ENCODE measurements at regions not wholly inside any gene's neighbourhood (a gene's known extent, or its start where the extent isn't known, plus 50 kb on each side); places are given as distances from the start of the nearest gene placed in this dataset.

DNA sequence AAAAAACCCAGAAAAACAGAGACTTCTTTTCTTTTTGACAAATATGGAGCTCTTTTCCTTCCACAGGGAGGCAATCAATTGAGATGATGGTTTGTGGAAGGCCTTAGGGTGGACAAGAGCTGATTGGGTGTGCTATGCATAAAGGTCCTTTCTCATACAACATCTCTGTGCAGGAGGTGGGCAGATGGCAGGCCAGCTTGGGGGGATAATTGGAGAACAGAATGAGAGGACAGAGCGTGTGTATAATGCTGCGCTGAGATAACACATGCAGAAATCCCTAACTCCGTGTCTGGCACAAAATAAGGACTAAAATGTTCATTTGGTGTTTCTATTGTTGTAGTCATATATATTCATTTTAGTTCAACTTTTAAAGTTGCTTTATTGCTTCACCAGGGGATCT, 159.0 kb upstream of the MEF2C start:
- no peaks in the 10 kb centered on the region for H3K9me3 ChIP-seq (ENCODE audit: control insufficient read depth, insufficient read depth, low read length)
- no peak overlapping the region for H3K27ac ChIP-seq (ENCODE audit: low read depth, low read length)
- ChIA-PET CTCF (interaction anchor here (0.6 to 2.5 kb wide), 2 partner anchors 216 to 313 kb away, joined by 3 to 7 read pairs; no protein-coding TSS in a partner anchor), POLR2A (no interaction called here)
- no peak for DNase-seq (ENCODE audit: low read depth, low spot score)
- TF ChIP-seq, protein P1, sequence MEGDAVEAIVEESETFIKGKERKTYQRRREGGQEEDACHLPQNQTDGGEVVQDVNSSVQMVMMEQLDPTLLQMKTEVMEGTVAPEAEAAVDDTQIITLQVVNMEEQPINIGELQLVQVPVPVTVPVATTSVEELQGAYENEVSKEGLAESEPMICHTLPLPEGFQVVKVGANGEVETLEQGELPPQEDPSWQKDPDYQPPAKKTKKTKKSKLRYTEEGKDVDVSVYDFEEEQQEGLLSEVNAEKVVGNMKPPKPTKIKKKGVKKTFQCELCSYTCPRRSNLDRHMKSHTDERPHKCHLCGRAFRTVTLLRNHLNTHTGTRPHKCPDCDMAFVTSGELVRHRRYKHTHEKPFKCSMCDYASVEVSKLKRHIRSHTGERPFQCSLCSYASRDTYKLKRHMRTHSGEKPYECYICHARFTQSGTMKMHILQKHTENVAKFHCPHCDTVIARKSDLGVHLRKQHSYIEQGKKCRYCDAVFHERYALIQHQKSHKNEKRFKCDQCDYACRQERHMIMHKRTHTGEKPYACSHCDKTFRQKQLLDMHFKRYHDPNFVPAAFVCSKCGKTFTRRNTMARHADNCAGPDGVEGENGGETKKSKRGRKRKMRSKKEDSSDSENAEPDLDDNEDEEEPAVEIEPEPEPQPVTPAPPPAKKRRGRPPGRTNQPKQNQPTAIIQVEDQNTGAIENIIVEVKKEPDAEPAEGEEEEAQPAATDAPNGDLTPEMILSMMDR (IDR thresholded peaks at IDR 0.05; ENCODE audit: low read depth, low read length) = no peak
- no peak overlapping the region for H3K4me3 ChIP-seq (ENCODE audit: low read depth, low read length)
- H3K27me3 ChIP-seq (ENCODE audit: control insufficient read depth, insufficient read depth, low read length) = no peaks in the 10 kb centered on the region

DNA sequence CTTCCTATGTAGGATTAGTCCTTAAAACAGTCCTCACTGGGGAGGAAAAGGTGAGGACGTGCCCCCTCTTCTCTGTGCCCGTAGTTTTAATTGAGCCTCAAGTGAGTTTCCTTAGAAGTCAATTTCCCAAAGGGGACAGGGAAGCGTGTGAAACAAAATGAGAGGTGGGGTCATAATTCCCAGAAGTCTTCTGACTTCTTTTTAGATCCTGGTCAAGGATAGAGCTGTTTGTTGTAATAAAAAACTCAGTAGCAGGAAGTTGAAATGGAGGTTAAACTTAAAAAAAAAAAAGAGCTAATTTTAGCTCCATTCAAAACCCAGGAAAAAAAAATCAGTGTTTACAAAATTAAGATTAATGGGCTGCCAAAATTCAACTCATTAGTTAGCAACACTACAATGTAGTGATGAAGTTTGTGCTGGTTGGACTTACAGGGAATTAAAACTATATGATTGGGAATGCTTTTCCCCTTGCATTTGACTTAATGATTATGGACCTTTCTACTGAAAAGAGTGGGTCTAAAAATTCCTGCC, 158.3 kb upstream of the MEF2C start:
- H3K27me3 ChIP-seq (ENCODE audit: control insufficient read depth, insufficient read depth, low read length) = no peaks in the 10 kb centered on the region
- H3K9me3 ChIP-seq (ENCODE audit: control insufficient read depth, insufficient read depth, low read length) = no peaks in the 10 kb centered on the region
- no peak for DNase-seq (ENCODE audit: low read depth, low spot score)
- ChIA-PET POLR2A (no interaction called here), CTCF (interaction anchor here (2.5 kb wide), 1 partner anchor 312 kb away, joined by 7 read pairs; no protein-coding TSS in a partner anchor)
- TF ChIP-seq, protein P1 (IDR thresholded peaks at IDR 0.05; ENCODE audit: low read depth, low read length) = no peak
- no peak overlapping the region for H3K27ac ChIP-seq (ENCODE audit: low read depth, low read length)
- no peak overlapping the region for H3K4me3 ChIP-seq (ENCODE audit: low read depth, low read length)

DNA sequence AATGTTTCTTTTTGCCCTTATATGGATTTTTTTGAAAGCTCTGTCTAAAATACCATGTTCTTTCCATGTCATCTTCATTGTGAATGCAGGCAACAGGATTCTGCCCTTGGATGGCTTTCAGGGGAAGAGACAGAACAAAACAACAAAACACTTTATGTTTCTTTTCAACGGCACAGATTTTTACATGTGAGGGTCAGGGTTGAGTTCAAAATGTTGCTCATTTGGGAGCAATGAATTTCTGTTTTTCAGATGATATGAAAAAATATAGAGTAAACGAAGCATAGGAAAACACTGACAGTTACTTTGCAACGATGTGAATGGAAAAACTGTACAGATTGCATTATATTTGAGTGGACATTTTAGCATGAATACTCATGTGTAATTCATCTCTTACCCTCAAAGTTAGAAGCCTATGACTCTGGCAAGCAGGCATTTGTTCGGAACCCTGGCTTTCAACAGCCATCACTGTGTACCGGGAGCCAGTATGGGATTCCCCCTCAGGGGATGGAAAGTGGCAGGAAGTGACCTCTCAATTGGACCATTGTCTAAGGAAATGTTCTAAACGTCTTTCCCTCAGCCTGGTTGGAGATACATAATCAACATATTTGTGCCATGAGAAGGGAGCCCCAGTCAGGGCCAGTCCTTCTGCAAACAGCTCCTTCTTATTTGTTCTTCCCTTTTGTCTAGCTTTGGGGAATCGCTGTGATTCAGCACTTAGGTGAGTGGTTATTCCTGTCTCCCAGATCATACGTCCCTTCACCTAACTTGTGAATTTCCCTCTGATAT, 153.9 kb upstream of the MEF2C start:
- ChIA-PET CTCF (no interaction called here), POLR2A (no interaction called here)
- Histone ChIP-seq H3K27ac (ENCODE audit: low read depth, low read length) (no peak overlapping the region), H3K27me3 (ENCODE audit: control insufficient read depth, insufficient read depth, low read length) (no peaks in the 10 kb centered on the region), H3K9me3 (ENCODE audit: control insufficient read depth, insufficient read depth, low read length) (no peaks in the 10 kb centered on the region), H3K4me3 (ENCODE audit: low read depth, low read length) (no peak overlapping the region)
- TF ChIP-seq, protein P1 (IDR thresholded peaks at IDR 0.05; ENCODE audit: low read depth, low read length) = no peak
- peak; percentile 7 for DNase-seq (ENCODE audit: low read depth, low spot score)

DNA sequence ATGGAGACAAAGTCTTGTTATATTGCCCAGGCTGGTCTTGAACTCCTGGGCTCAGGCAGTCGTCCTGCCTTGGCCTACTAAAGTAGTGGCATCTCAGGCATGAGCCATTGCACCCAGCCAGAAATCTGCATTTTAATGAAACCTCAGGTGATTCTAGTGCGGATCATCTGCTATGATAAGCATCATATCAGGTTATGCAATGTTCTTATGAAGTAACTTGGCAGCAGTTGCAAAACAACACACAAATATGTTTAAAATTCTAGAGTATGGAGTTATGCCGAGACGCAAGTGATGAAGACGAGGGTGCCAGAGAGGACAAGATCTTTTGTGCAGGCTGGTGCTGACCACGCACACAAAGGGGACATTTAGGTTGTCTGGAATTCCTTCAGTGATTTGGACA, 153.2 kb upstream of the MEF2C start:
- Histone ChIP-seq H3K9me3 (ENCODE audit: control insufficient read depth, insufficient read depth, low read length) (no peaks in the 10 kb centered on the region), H3K4me3 (ENCODE audit: low read depth, low read length) (no peak overlapping the region), H3K27me3 (ENCODE audit: control insufficient read depth, insufficient read depth, low read length) (no peaks in the 10 kb centered on the region), H3K27ac (ENCODE audit: low read depth, low read length) (no peak overlapping the region)
- DNase-seq (ENCODE audit: low read depth, low spot score) = no peak
- TF ChIP-seq, protein P1 (IDR thresholded peaks at IDR 0.05; ENCODE audit: low read depth, low read length) = no peak
- ChIA-PET POLR2A (no interaction called here), CTCF (no interaction called here)

DNA sequence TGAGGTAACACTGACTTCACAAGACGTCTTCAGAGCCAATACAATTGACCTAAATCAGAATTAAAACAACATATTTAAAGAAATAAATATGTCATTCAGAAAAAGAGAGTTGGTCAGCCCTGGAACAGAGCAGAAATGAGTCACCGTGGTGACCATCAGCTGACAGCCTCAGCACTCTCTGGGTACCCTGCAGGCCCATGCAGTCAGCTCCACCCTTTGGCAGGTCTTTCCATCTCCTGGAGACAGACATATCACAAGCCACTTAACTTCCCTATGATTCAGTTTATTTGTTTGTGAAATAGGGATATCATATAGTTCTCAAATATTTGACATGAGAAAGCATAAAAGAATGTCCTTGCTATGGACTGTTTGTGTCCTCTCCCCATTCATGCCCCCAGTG, 151.6 kb upstream of the MEF2C start:
- no peaks in the 10 kb centered on the region for H3K27me3 ChIP-seq (ENCODE audit: control insufficient read depth, insufficient read depth, low read length)
- no peak for DNase-seq (ENCODE audit: low read depth, low spot score)
- TF ChIP-seq, protein P1 (IDR thresholded peaks at IDR 0.05; ENCODE audit: low read depth, low read length) = no peak
- H3K9me3 ChIP-seq (ENCODE audit: control insufficient read depth, insufficient read depth, low read length) = no peaks in the 10 kb centered on the region
- ChIA-PET POLR2A (no interaction called here), CTCF (no interaction called here)
- H3K27ac ChIP-seq (ENCODE audit: low read depth, low read length) = no peak overlapping the region
- no peak overlapping the region for H3K4me3 ChIP-seq (ENCODE audit: low read depth, low read length)

Measured in AG04450 (cell line).